GM10248 (cell line): ENCODE measurements at regions not wholly inside any gene's neighbourhood (a gene's known extent, or its start where the extent isn't known, plus 50 kb on each side); places are given as distances from the start of the nearest gene placed in this dataset.

Experiments
- CTCF ChIA-PET: fragments of 300-600 bp; sonication (Branson Sonifier 250); formaldehyde crosslinking; extraction: SDS; loops from one replicate; lab custom pipeline; 2021; ENCODE audit warnings: antibody characterized with exemption; lab: Yijun Ruan, JAX
- POLR2A ChIA-PET: fragments of 350-650 bp; sonication (Branson Sonifier 250); formaldehyde crosslinking; extraction: SDS; loops from one replicate; lab custom pipeline; 2020; ENCODE audit warnings: antibody characterized with exemption; lab: Yijun Ruan, JAX
- DNase-seq: peaks from one replicate; pipeline ENCODE4 v3.0.0; 2012; ENCODE audit errors: extremely low spot score
- TF ChIP-seq, protein P1 (sequence below): IDR thresholded peaks from 2 replicates; pipeline ENCODE4 v1.5.1; 2012; ENCODE audit warnings: mild to moderate bottlenecking, low read depth; ENCODE audit errors: extremely low read depth, missing control alignments, control extremely low read depth

GRCh38 chr7:13235436-13235835, 548.0 kb downstream of the ARL4A start:
- TF ChIP-seq, protein P1, sequence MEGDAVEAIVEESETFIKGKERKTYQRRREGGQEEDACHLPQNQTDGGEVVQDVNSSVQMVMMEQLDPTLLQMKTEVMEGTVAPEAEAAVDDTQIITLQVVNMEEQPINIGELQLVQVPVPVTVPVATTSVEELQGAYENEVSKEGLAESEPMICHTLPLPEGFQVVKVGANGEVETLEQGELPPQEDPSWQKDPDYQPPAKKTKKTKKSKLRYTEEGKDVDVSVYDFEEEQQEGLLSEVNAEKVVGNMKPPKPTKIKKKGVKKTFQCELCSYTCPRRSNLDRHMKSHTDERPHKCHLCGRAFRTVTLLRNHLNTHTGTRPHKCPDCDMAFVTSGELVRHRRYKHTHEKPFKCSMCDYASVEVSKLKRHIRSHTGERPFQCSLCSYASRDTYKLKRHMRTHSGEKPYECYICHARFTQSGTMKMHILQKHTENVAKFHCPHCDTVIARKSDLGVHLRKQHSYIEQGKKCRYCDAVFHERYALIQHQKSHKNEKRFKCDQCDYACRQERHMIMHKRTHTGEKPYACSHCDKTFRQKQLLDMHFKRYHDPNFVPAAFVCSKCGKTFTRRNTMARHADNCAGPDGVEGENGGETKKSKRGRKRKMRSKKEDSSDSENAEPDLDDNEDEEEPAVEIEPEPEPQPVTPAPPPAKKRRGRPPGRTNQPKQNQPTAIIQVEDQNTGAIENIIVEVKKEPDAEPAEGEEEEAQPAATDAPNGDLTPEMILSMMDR = no peak
- CTCF ChIA-PET = no interaction called here
- POLR2A ChIA-PET = no interaction called here
- no peak for DNase-seq

DNA sequence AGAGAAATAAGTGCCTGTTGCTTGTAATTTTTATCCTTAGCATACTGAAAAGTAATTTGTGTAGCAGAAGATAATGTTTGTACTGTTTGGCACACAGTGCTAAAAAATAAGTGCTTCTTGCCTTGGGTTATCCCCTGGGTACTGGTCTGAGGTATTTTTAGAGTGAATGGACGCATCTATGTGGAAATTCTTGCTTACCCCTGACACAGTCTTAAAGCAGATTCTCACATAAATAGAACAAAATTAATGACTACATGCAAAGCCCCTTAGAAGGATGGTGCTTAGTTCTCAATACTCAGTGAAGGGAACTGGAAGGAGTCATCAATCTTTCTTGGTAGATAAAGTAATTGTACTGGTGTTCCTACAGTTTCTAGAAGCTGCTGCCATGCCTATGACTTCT, 548.6 kb downstream of the ARL4A start:
- CTCF ChIA-PET = no interaction called here
- TF ChIP-seq, protein P1 = no peak
- no peak for DNase-seq
- POLR2A ChIA-PET = no interaction called here

GRCh38 chr7:13240349-13240748, 552.9 kb downstream of the ARL4A start:
- CTCF ChIA-PET = no interaction called here
- POLR2A ChIA-PET = no interaction called here
- TF ChIP-seq, protein P1 = no peak
- no peak for DNase-seq

GRCh38 chr7:13241416-13241815, 554.0 kb downstream of the ARL4A start:
- POLR2A ChIA-PET = no interaction called here
- TF ChIP-seq, protein P1 = no peak
- DNase-seq = no peak
- CTCF ChIA-PET = interaction anchor here (1.5 to 1.6 kb wide), 3 partner anchors 14 to 21 kb away, joined by 3 to 4 read pairs (median 3); no protein-coding TSS in a partner anchor

DNA sequence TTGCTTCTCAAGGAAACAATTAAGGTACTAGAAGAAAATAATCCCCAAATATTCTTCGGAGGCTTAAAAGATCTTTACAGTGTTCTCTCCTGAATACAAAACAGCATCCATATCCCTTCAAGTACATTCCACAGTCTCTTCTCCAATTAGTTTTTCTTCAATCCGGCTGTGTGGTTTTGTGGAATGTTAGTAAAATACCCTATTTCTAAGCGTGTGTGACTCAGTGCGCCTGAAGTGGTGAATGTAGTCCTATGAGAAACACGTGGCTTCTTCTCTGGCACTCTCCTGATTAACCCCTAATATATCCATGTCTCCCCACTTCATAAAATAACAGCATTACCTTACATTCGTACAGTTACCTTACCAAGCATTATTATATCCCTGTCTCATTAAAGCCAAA, 570.2 kb downstream of the ARL4A start:
- CTCF ChIA-PET = no interaction called here
- DNase-seq = no peak
- POLR2A ChIA-PET = no interaction called here
- TF ChIP-seq, protein P1 = no peak

DNA sequence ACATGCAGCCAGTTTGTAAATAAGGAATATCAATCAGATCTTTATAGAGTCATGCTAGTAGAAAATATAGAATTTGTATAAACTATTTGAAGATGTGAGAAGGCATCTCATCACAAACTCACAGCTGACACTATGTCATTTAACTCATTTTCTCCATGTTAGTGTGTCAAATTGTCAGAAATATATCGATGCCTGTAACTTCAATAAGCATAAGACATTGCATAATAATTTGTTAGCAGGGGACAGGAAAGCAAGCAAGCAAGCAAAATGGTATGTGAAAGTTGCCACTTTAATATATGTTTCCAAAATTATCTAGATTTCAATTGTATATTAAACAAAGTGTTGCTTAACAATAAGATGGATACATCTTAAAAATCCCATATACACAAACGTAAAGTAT, 571.0 kb downstream of the ARL4A start:
- DNase-seq = no peak
- TF ChIP-seq, protein P1 = no peak
- ChIA-PET CTCF (interaction anchor here (1.0 kb wide), 1 partner anchor 619 kb away, joined by 3 read pairs; no protein-coding TSS in a partner anchor), POLR2A (no interaction called here)
